ENCODE measurements at regions not wholly inside any gene's neighbourhood (a gene's known extent, or its start where the extent isn't known, plus 50 kb on each side); places are given as distances from the start of the nearest gene placed in this dataset.

DNA sequence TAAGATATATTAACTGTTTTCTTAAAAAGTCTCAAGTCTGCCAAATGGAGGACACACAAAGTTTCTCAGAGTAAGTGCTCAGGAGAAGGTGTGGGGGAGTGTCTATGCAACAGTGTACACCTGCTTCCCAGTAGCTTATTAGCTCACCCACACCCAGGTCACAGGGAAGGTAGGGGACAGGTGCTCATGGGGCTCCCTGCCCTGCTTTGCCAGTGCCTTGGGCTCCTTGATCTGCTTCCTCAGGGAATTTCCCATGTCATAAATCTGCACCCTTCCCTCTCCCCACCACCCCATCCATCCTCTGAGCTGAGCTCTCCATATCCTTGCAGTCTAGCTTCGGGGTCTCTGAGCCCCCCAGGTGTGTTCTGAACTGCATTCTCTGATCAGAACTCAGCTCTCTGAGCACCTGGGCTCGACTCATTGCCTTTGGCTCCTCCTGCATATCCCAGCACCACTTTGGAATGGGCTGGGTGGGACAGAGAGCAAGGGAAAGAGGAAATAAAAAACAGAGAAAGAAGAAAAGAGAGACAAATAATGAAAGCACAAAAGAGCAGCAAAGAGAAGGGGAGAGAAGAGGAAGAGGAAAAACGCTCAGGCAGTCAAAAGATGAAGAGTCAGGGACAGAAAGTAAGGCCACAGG lies 87.0 kb upstream of the ATP1B1 start:
- H3K27me3 ChIP-seq (ENCODE audit: control insufficient read depth in 1 of 2, insufficient read depth in 2 of 2, low read length in 2 of 2) = no peaks in the 10 kb centered on the region
- H3K9me3 ChIP-seq (ENCODE audit: low read length) = no peaks in the 10 kb centered on the region
- H3K36me3 ChIP-seq (ENCODE audit: insufficient read depth, low read length) = no peaks in the 10 kb centered on the region
- no peak overlapping the region for H3K27ac ChIP-seq (ENCODE audit: low read depth, low read length)
- H3K9ac ChIP-seq (ENCODE audit: low read length) = no peak overlapping the region
- H3K4me3 ChIP-seq (ENCODE audit: low read depth in 1 of 2, low read length in 2 of 2) = no peak overlapping the region
- H3K4me1 ChIP-seq (ENCODE audit: insufficient read depth, low read length) = no peaks in the 10 kb centered on the region

DNA sequence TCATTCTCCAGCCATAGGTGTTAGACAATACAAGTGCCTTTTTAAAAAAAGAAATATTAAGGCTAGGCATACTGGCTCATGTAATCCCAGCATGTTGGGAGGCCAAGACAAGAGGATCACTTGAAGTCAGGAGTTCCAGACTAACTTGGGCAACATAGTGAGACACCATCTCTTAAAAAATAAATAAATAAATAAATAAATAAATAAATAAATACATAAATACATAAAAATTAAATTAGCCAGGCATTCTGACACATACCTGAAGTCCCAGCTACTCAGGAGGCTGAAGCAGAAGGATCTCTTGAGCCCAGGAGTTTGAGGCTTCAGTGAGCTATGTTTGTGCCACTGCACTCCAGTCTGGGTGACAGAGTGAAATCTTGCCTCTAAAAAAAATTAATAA lies 85.8 kb upstream of the ATP1B1 start:
- Histone ChIP-seq H3K9ac (ENCODE audit: low read length) (no peak overlapping the region), H3K9me3 (ENCODE audit: low read length) (no peaks in the 10 kb centered on the region), H3K4me1 (ENCODE audit: insufficient read depth, low read length) (no peaks in the 10 kb centered on the region), H3K27ac (ENCODE audit: low read depth, low read length) (no peak overlapping the region), H3K27me3 (ENCODE audit: control insufficient read depth in 1 of 2, insufficient read depth in 2 of 2, low read length in 2 of 2) (no peaks in the 10 kb centered on the region), H3K4me3 (ENCODE audit: low read depth in 1 of 2, low read length in 2 of 2) (no peak overlapping the region), H3K36me3 (ENCODE audit: insufficient read depth, low read length) (no peaks in the 10 kb centered on the region)

DNA sequence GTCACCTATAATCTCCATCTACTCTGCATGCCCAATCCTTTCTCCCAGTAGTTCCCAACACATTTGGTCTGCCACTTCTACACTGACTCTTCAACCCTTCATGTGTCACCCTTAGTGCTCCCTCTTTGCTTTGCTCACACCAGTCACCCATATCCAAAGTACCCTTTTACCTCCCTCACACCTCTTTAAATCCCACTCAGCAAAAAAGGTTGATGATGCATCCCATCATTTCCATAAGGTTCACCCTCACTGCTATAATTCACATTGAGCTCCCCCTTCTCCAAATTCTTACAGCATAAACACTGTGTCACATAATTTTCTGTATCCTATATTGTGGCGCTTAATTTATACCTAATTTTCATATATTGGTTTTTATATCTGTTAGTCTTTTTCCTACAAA lies 83.8 kb upstream of the ATP1B1 start:
- no peak overlapping the region for H3K4me3 ChIP-seq (ENCODE audit: low read depth in 1 of 2, low read length in 2 of 2)
- H3K9me3 ChIP-seq (ENCODE audit: low read length) = no peaks in the 10 kb centered on the region
- no peaks in the 10 kb centered on the region for H3K36me3 ChIP-seq (ENCODE audit: insufficient read depth, low read length)
- no peaks in the 10 kb centered on the region for H3K4me1 ChIP-seq (ENCODE audit: insufficient read depth, low read length)
- no peak overlapping the region for H3K9ac ChIP-seq (ENCODE audit: low read length)
- no peak overlapping the region for H3K27ac ChIP-seq (ENCODE audit: low read depth, low read length)
- no peaks in the 10 kb centered on the region for H3K27me3 ChIP-seq (ENCODE audit: control insufficient read depth in 1 of 2, insufficient read depth in 2 of 2, low read length in 2 of 2)

DNA sequence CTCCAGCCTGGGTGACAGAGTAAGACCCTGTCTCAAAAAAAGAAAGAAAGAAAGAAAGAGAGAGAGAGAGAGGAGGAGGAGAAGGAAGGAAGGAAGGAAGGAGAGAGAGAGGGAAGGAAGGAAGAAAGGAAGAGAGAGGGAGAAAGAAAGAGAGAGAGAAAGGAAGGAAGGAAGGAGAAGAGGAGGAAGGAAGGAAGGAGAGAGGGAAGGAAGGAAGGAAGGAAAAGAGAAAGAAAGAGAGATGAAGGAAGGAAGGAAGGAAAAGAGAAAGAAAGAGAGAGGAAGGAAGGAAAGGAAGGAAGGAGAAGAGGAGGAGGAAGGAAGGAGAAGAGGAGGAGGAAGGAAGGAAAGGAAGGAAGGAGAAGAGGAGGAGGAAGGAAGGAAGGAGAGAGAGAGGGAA lies 82.2 kb upstream of the ATP1B1 start:
- no peaks in the 10 kb centered on the region for H3K4me1 ChIP-seq (ENCODE audit: insufficient read depth, low read length)
- H3K4me3 ChIP-seq (ENCODE audit: low read depth in 1 of 2, low read length in 2 of 2) = no peak overlapping the region
- no peaks in the 10 kb centered on the region for H3K27me3 ChIP-seq (ENCODE audit: control insufficient read depth in 1 of 2, insufficient read depth in 2 of 2, low read length in 2 of 2)
- no peak overlapping the region for H3K9ac ChIP-seq (ENCODE audit: low read length)
- H3K36me3 ChIP-seq (ENCODE audit: insufficient read depth, low read length) = no peaks in the 10 kb centered on the region
- no peaks in the 10 kb centered on the region for H3K9me3 ChIP-seq (ENCODE audit: low read length)
- no peak overlapping the region for H3K27ac ChIP-seq (ENCODE audit: low read depth, low read length)

DNA sequence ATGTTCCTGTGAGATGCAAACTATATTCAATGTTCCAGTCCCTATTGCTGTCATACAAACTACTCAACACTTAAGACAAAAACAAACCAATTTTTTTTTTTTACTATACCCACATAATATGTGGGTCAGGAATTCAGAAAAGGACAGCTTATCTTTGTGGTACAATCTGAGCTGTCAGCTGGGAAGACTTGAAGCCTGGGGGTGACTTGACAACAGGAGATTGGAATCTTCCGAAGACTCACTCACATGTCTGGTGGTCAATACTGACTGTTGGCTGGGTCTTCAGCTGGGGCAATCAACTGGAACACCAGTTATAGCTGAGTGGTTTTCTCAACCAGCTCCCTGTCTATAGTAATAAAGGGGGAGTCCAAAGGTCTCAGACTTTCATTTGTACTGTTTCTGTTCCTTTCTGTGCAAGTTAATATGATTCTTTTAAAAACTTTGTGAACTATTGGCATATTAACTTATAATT lies 81.7 kb upstream of the ATP1B1 start:
- H3K27ac ChIP-seq (ENCODE audit: low read depth, low read length) = no peak overlapping the region
- H3K9me3 ChIP-seq (ENCODE audit: low read length) = no peaks in the 10 kb centered on the region
- no peak overlapping the region for H3K4me3 ChIP-seq (ENCODE audit: low read depth in 1 of 2, low read length in 2 of 2)
- H3K4me1 ChIP-seq (ENCODE audit: insufficient read depth, low read length) = no peaks in the 10 kb centered on the region
- H3K36me3 ChIP-seq (ENCODE audit: insufficient read depth, low read length) = no peaks in the 10 kb centered on the region
- H3K9ac ChIP-seq (ENCODE audit: low read length) = no peak overlapping the region
- no peaks in the 10 kb centered on the region for H3K27me3 ChIP-seq (ENCODE audit: control insufficient read depth in 1 of 2, insufficient read depth in 2 of 2, low read length in 2 of 2)

DNA sequence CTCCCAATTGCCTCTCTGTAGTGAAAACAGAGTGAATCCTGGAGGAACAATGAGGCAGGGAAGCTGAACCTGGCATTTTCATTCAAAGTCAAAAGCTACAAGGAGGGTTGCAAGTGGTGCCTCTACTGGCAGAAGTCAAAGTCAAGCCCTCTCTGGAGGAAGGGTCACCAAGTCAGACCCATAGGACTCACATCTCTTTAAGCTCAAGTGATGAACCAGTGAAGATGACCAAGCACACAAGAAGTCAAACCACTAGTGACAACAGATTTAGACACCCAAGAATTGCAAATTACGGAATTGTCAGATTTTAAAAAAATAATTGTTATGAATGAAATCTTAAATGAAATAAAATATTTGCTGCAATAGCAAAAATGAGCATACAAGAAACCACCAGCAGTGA lies 81.1 kb upstream of the ATP1B1 start:
- no peaks in the 10 kb centered on the region for H3K4me1 ChIP-seq (ENCODE audit: insufficient read depth, low read length)
- H3K27me3 ChIP-seq (ENCODE audit: control insufficient read depth in 1 of 2, insufficient read depth in 2 of 2, low read length in 2 of 2) = no peaks in the 10 kb centered on the region
- no peak overlapping the region for H3K4me3 ChIP-seq (ENCODE audit: low read depth in 1 of 2, low read length in 2 of 2)
- no peak overlapping the region for H3K9ac ChIP-seq (ENCODE audit: low read length)
- H3K27ac ChIP-seq (ENCODE audit: low read depth, low read length) = no peak overlapping the region
- no peaks in the 10 kb centered on the region for H3K36me3 ChIP-seq (ENCODE audit: insufficient read depth, low read length)
- H3K9me3 ChIP-seq (ENCODE audit: low read length) = no peaks in the 10 kb centered on the region

DNA sequence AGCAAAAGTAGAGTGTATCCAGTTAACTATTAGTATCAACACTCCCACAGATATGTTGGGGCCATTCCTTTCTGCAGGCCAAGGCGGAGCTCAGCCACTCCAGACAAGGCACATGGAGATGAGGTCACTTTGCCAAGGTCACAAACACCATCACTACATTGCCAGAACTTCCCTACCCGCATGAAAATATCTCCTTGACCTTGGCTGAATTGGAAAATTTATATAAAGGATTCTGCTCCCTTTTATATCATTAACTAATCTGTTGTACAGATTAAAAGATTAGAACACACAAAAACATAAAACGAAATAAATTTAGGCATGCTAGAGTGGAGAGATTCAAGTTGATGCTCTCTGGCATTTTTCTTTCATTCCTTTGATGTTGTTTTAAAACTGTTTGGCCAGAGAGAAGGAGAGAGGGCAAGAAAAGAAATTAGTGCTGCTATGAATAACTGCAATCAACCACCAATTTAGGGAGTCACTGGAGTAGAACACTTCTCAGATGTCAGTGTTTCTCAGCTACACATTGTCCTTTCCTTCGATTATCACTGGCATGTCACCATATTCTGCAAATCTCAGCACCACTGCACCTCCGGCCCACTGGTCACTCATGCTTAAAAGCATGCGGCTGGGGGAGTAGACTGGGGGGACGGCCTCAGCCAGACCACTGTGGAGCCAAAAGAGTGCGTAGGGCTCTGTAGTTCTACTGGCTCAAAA lies 78.7 kb upstream of the ATP1B1 start:
- H3K36me3 ChIP-seq (ENCODE audit: insufficient read depth, low read length) = no peaks in the 10 kb centered on the region
- no peaks in the 10 kb centered on the region for H3K27me3 ChIP-seq (ENCODE audit: control insufficient read depth in 1 of 2, insufficient read depth in 2 of 2, low read length in 2 of 2)
- no peak overlapping the region for H3K4me3 ChIP-seq (ENCODE audit: low read depth in 1 of 2, low read length in 2 of 2)
- no peaks in the 10 kb centered on the region for H3K9me3 ChIP-seq (ENCODE audit: low read length)
- H3K27ac ChIP-seq (ENCODE audit: low read depth, low read length) = no peak overlapping the region
- H3K9ac ChIP-seq (ENCODE audit: low read length) = no peak overlapping the region
- H3K4me1 ChIP-seq (ENCODE audit: insufficient read depth, low read length) = no peaks in the 10 kb centered on the region

DNA sequence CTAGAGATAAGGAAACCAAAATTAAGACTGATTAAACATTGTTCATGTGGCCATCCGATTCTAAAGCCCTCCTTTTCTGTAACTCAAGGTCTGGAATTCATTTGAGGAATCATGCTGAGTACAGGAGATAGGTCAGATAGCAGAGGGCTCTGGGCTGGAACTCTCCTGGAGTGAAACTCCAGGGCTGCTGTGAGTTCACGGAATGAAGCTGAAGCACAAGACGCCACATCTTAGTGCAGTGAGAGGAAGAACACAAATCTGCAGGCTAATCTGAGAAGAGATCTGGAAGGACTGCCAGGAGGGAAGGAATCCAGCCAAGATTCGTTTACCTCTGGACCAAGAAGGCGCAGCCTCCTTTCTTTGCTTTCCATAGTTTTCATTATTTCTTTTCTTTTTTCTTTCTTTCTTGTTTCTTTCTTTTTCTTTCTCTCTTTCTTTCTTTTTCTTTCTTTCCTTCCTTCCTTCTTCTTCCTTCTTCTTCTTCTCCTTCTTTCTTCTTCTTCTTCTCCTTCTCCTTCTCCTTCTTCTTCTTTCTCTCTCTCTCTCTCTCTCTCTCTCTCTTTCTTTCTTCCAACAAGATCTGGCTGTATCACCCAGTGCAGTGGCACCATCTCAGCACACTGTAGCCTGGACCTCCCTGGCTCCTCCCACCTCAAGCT lies 74.8 kb upstream of the ATP1B1 start:
- no peaks in the 10 kb centered on the region for H3K4me1 ChIP-seq (ENCODE audit: insufficient read depth, low read length)
- H3K27ac ChIP-seq (ENCODE audit: low read depth, low read length) = no peak overlapping the region
- no peaks in the 10 kb centered on the region for H3K36me3 ChIP-seq (ENCODE audit: insufficient read depth, low read length)
- H3K27me3 ChIP-seq (ENCODE audit: control insufficient read depth in 1 of 2, insufficient read depth in 2 of 2, low read length in 2 of 2) = no peaks in the 10 kb centered on the region
- H3K9me3 ChIP-seq (ENCODE audit: low read length) = no peaks in the 10 kb centered on the region
- no peak overlapping the region for H3K9ac ChIP-seq (ENCODE audit: low read length)
- no peak overlapping the region for H3K4me3 ChIP-seq (ENCODE audit: low read depth in 1 of 2, low read length in 2 of 2)

DNA sequence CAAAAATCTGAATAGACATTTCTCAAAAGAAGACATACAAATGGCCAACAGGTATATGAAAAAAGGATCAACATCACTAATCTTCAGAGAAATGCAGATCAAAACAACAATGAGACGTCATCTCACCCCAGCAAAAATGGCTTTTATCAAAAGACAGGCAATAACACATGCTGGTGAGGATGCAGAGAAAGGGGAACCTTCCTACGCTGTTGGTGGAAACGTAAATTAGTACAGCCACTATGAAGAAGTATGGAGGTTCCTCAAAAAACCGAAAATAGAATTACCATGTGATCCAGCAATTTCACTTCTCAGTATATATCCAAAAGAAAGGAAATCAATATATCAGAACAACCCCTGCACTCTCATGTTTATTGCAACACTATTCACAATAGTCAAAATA lies 65.1 kb upstream of the ATP1B1 start:
- H3K9ac ChIP-seq (ENCODE audit: low read length) = no peak overlapping the region
- H3K9me3 ChIP-seq (ENCODE audit: low read length) = no peaks in the 10 kb centered on the region
- no peak overlapping the region for H3K4me3 ChIP-seq (ENCODE audit: low read depth in 1 of 2, low read length in 2 of 2)
- no peaks in the 10 kb centered on the region for H3K36me3 ChIP-seq (ENCODE audit: insufficient read depth, low read length)
- H3K4me1 ChIP-seq (ENCODE audit: insufficient read depth, low read length) = no peaks in the 10 kb centered on the region
- H3K27me3 ChIP-seq (ENCODE audit: control insufficient read depth in 1 of 2, insufficient read depth in 2 of 2, low read length in 2 of 2) = no peaks in the 10 kb centered on the region
- H3K27ac ChIP-seq (ENCODE audit: low read depth, low read length) = no peak overlapping the region

DNA sequence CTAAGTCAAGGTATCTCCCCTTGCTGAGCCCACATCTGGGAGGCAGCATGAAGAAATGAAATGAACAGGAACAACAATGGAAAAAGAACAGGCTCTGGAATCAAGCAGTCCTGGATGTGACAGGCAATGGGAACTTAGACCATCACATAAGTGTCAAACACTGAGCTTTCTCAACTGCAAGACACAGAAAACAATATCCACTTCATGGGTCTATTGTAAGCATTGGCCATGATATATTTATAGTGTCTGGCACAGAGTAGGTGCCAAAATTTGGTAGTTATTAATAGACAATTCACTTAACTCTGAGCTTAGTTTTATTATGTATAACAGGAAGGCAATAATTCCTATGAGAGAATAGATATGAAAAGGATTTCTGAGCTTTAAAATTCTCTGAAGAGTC lies 64.1 kb upstream of the ATP1B1 start:
- Histone ChIP-seq H3K27ac (ENCODE audit: low read depth, low read length) (no peak overlapping the region), H3K36me3 (ENCODE audit: insufficient read depth, low read length) (no peaks in the 10 kb centered on the region), H3K4me1 (ENCODE audit: insufficient read depth, low read length) (no peaks in the 10 kb centered on the region), H3K27me3 (ENCODE audit: control insufficient read depth in 1 of 2, insufficient read depth in 2 of 2, low read length in 2 of 2) (no peaks in the 10 kb centered on the region), H3K4me3 (ENCODE audit: low read depth in 1 of 2, low read length in 2 of 2) (no peak overlapping the region), H3K9me3 (ENCODE audit: low read length) (no peaks in the 10 kb centered on the region), H3K9ac (ENCODE audit: low read length) (no peak overlapping the region)

DNA sequence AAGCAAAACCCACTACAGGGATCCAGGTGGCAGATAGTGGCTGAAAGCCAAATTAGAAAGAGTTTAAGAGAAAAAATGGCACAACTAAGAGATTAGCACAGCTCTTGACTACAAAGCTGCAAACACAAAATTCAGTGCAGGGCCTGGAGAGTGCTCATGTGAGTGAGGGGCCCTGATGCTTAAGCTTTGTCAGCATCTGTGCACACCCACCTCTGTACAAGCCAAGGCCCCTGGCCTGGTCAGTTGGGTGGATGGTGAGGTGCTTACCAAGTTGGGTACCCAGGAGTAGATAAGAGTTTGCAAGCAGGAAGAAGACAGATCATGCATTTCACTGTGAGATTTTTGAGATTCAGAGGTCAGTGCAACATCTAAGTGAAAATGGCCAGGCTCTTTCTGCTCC lies 62.7 kb upstream of the ATP1B1 start:
- no peak overlapping the region for H3K27ac ChIP-seq (ENCODE audit: low read depth, low read length)
- H3K4me3 ChIP-seq (ENCODE audit: low read depth in 1 of 2, low read length in 2 of 2) = no peak overlapping the region

More for the DNA sequence above, 62.7 kb upstream of the ATP1B1 start:
- Histone ChIP-seq H3K27me3 (ENCODE audit: control insufficient read depth in 1 of 2, insufficient read depth in 2 of 2, low read length in 2 of 2) (no peaks in the 10 kb centered on the region), H3K4me1 (ENCODE audit: insufficient read depth, low read length) (no peaks in the 10 kb centered on the region), H3K9me3 (ENCODE audit: low read length) (no peaks in the 10 kb centered on the region), H3K36me3 (ENCODE audit: insufficient read depth, low read length) (no peaks in the 10 kb centered on the region), H3K9ac (ENCODE audit: low read length) (no peak overlapping the region)
